ENCODE measurements at regions not wholly inside any gene's neighbourhood (a gene's known extent, or its start where the extent isn't known, plus 50 kb on each side); places are given as distances from the start of the nearest gene placed in this dataset.

GRCh38 chrX:53738370-53738906, 51.9 kb upstream of the HUWE1 start:
- Histone ChIP-seq H3K4me3 (no peak overlapping the region), H3K9me3 (no peaks in the 10 kb centered on the region), H3K4me1 (no peaks in the 10 kb centered on the region), H3K27me3 (no peaks in the 10 kb centered on the region), H3K27ac (no peak overlapping the region), H3K36me3 (no peaks in the 10 kb centered on the region)
- no peak for TF ChIP-seq POLR2AphosphoS5 (IDR thresholded peaks at IDR 0.05)
- no peak for TF ChIP-seq EP300 (IDR thresholded peaks at IDR 0.05)
- TF ChIP-seq CTCF (IDR thresholded peaks at IDR 0.05): no peak
- TF ChIP-seq POLR2A (IDR thresholded peaks at IDR 0.05): no peak
- 60% methylated on average over 1 of the region's 4 CpGs; no CpG with 5 or more reads in 1 of the 2 donors for WGBS, 2 donors (ENCODE audit: low coverage in 1 of 2)
- no peak for ATAC-seq

Small RNA genes in the stretch of these regions (small RNA-seq; reads per million reads assigned to genes)
- gene BX323845.1 (0 reads per million in 4 donors), gene BX323845.2 (0 reads per million in 4 donors)

Measured in gastroesophageal sphincter (tissue), 4 donors.